Heart left ventricle (tissue), 13 donors: ENCODE measurements at regions not wholly inside any gene's neighbourhood (a gene's known extent, or its start where the extent isn't known, plus 50 kb on each side); places are given as distances from the start of the nearest gene placed in this dataset.

ENCODE experiments used
- POLR2A ChIP-seq, 2 donors: fragments of 450-650 bp; IDR thresholded peaks; one replicate each; pipeline ENCODE4 v1.6.1; 2017; ENCODE audit warnings: antibody characterized with exemption in 2 of 2, mild to moderate bottlenecking in 2 of 2, moderate library complexity in 2 of 2
- TF ChIP-seq, protein P1 (sequence below), 12 donors: fragments of 200-600 bp; sonication (generic) in 4 of 12; IDR thresholded peaks; one replicate each; pipeline versions ENCODE4 v1.5.0 to v1.8.0; 2018 to 2022; ENCODE audit warnings: antibody characterized with exemption in 12 of 12, mild to moderate bottlenecking in 5 of 12
- donor health status: ischemic (EF 13 %, LVEDD 7.1; RV severe dilation, severe dysfunction).
- donor health status: DM: no; HTN: yes; CAD: no.
- donor health status: DM: no; HTN: no; CAD: no.
- donor health status: ischemic (EF 25% LVEDD 6.9; RV normal size, moderate dysfunction).
- donor health status: ischemic (EF 25% LVEDD 5.7; RV mildly dilated, moderate dysfunction).
- donor health status: ischemic (EF 35%, LVEDD 5.7; RV mildly dilated, moderate dysfunction).
- donor health status: nonischemic (EF 11% LVEDD 7.7; RV severe dilation, severe dysfunction).
- donor health status: DM: yes; HTN: yes; CAD: no.
- donor health status: PGD.
- donor health status: ischemic (EF 29% LVEDD 5.4; RV normal size, mild dysfunction).
- donor health status: nonischemic (EF 23%, LVEDD 6.1; RV moderate dilation, normal function).

DNA sequence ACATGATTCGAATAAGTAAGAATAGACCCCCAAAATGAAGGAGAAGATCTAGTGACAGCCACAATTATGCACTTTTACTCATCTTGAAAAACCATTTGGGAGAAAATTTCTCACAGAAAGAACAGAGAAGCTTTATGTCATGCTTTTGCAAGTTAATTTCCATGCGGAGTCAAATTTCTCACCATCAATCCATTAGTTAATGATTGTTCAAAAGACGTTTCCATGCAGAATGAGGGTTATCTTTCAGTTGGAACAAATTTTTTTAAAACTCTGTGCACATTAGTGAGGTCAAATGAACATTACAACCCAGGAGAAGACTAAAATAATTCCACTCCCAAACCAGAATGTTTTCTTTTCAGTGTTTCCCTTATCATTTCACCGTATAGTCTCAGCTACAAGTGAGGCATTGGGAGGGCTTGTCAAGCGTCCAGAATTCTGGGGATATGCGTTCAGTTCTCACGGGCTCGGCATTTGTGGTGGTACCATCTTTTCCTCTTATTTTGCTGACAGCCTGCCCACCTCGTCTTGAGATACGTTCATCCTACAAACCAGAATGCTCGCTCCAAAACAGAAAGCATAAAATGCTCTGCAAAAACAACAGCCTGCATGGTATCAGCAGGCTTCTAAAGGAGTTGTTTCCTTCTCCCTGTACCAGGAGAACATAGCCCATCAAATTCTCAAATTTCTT, 130.8 kb upstream of the TBL1X start:
- TF ChIP-seq, protein P1, sequence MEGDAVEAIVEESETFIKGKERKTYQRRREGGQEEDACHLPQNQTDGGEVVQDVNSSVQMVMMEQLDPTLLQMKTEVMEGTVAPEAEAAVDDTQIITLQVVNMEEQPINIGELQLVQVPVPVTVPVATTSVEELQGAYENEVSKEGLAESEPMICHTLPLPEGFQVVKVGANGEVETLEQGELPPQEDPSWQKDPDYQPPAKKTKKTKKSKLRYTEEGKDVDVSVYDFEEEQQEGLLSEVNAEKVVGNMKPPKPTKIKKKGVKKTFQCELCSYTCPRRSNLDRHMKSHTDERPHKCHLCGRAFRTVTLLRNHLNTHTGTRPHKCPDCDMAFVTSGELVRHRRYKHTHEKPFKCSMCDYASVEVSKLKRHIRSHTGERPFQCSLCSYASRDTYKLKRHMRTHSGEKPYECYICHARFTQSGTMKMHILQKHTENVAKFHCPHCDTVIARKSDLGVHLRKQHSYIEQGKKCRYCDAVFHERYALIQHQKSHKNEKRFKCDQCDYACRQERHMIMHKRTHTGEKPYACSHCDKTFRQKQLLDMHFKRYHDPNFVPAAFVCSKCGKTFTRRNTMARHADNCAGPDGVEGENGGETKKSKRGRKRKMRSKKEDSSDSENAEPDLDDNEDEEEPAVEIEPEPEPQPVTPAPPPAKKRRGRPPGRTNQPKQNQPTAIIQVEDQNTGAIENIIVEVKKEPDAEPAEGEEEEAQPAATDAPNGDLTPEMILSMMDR (IDR thresholded peaks at IDR 0.05): no peak
- TF ChIP-seq POLR2A (IDR thresholded peaks at IDR 0.05): no peak
